Activated naive CD8-positive, alpha-beta T cell treated with anti-CD3 and anti-CD28 coated beads, Interleukin-2, amount 50 U/mL, for 24 hours (primary cell): ENCODE measurements at regions not wholly inside any gene's neighbourhood (a gene's known extent, or its start where the extent isn't known, plus 50 kb on each side); places are given as distances from the start of the nearest gene placed in this dataset.

Experiments used
- ATAC-seq: fragments of 150-1000 bp; cut with Tn5 transposase; one replicate; pipeline ENCODE4 v1.10.0; 2021
- DNase-seq: peaks from one replicate; pipeline ENCODE4 v3.0.0; 2021
- H3K27ac Mint-ChIP-seq: one replicate; pipeline ENCODE4 v1.8.0; 2021; ENCODE audit warnings: mild to moderate bottlenecking, mixed read lengths
- H3K27me3 Mint-ChIP-seq: one replicate; pipeline ENCODE4 v1.8.0; 2021; ENCODE audit warnings: mixed read lengths
- H3K36me3 Mint-ChIP-seq: one replicate; pipeline ENCODE4 v1.8.0; 2021; ENCODE audit warnings: low read depth, mixed read lengths
- H3K4me1 Mint-ChIP-seq: one replicate; pipeline ENCODE4 v1.8.0; 2021; ENCODE audit warnings: mixed read lengths
- H3K4me3 Mint-ChIP-seq: one replicate; pipeline ENCODE4 v1.8.0; 2021; ENCODE audit warnings: mild to moderate bottlenecking, moderate library complexity, mixed read lengths
- H3K9me3 Mint-ChIP-seq: one replicate; pipeline ENCODE4 v1.8.0; 2021; ENCODE audit warnings: mixed read lengths

GRCh38 chr6:100283285-100283684, 181.4 kb downstream of the SIM1 start:
- H3K36me3 Mint-ChIP-seq, result no peaks in the 10 kb centered on the region
- ATAC-seq, result no peak
- H3K27ac Mint-ChIP-seq, result no peak overlapping the region
- H3K4me1 Mint-ChIP-seq, result no peaks in the 10 kb centered on the region
- no peaks in the 10 kb centered on the region for H3K9me3 Mint-ChIP-seq
- no peak for DNase-seq
- H3K4me3 Mint-ChIP-seq, result no peak overlapping the region
- H3K27me3 Mint-ChIP-seq, result peaks cover 1% of the 10 kb centered on the region

- Mint-ChIP-seq H3K9me3 (no peaks in the 10 kb centered on the region), H3K4me1 (no peaks in the 10 kb centered on the region), H3K4me3 (no peak overlapping the region), H3K27me3 (no peaks in the 10 kb centered on the region), H3K27ac (no peak overlapping the region), H3K36me3 (no peaks in the 10 kb centered on the region)
- ATAC-seq (no peak), DNase-seq (no peak)
Measured at GRCh38 chr6:100281471-100281901, 183.2 kb downstream of the SIM1 start.

GRCh38 chr6:100276311-100277057, 188.2 kb downstream of the SIM1 start:
- Mint-ChIP-seq H3K36me3 (no peaks in the 10 kb centered on the region), H3K27ac (no peak overlapping the region), H3K4me1 (no peaks in the 10 kb centered on the region), H3K27me3 (no peaks in the 10 kb centered on the region), H3K9me3 (no peaks in the 10 kb centered on the region), H3K4me3 (no peak overlapping the region)
- ATAC-seq (no peak), DNase-seq (no peak)

GRCh38 chr6:100274147-100274546, 190.6 kb downstream of the SIM1 start:
- Mint-ChIP-seq H3K4me3 (no peak overlapping the region), H3K27ac (no peak overlapping the region), H3K36me3 (no peaks in the 10 kb centered on the region), H3K9me3 (no peaks in the 10 kb centered on the region), H3K4me1 (no peaks in the 10 kb centered on the region), H3K27me3 (no peaks in the 10 kb centered on the region)
- DNase-seq, result no peak
- no peak for ATAC-seq

GRCh38 chr6:100271625-100272024, 193.1 kb downstream of the SIM1 start:
- Mint-ChIP-seq H3K9me3 (no peaks in the 10 kb centered on the region), H3K4me3 (no peak overlapping the region), H3K27me3 (no peaks in the 10 kb centered on the region), H3K27ac (no peak overlapping the region), H3K36me3 (no peaks in the 10 kb centered on the region), H3K4me1 (no peaks in the 10 kb centered on the region)
- DNase-seq (no peak), ATAC-seq (no peak)

GRCh38 chr6:100271202-100271601, 193.5 kb downstream of the SIM1 start:
- Mint-ChIP-seq H3K4me3 (no peak overlapping the region), H3K27ac (no peak overlapping the region), H3K9me3 (no peaks in the 10 kb centered on the region), H3K4me1 (no peaks in the 10 kb centered on the region), H3K27me3 (no peaks in the 10 kb centered on the region), H3K36me3 (no peaks in the 10 kb centered on the region)
- no peak for DNase-seq
- ATAC-seq, result no peak

- ATAC-seq (no peak), DNase-seq (no peak)
- H3K4me3 Mint-ChIP-seq, result no peak overlapping the region
- no peak overlapping the region for H3K27ac Mint-ChIP-seq
- no peaks in the 10 kb centered on the region for H3K9me3 Mint-ChIP-seq
- H3K27me3 Mint-ChIP-seq, result no peaks in the 10 kb centered on the region
- no peaks in the 10 kb centered on the region for H3K36me3 Mint-ChIP-seq
- H3K4me1 Mint-ChIP-seq, result no peaks in the 10 kb centered on the region
Measured at GRCh38 chr6:100269189-100269588, 195.5 kb downstream of the SIM1 start.

- ATAC-seq (no peak), DNase-seq (no peak)
- H3K4me1 Mint-ChIP-seq, result no peaks in the 10 kb centered on the region
- no peaks in the 10 kb centered on the region for H3K9me3 Mint-ChIP-seq
- H3K4me3 Mint-ChIP-seq, result no peak overlapping the region
- H3K27me3 Mint-ChIP-seq, result no peaks in the 10 kb centered on the region
- H3K36me3 Mint-ChIP-seq, result no peaks in the 10 kb centered on the region
- H3K27ac Mint-ChIP-seq, result no peak overlapping the region
Measured at GRCh38 chr6:100268326-100268725, 196.4 kb downstream of the SIM1 start.

- Mint-ChIP-seq H3K4me3 (no peak overlapping the region), H3K9me3 (no peaks in the 10 kb centered on the region), H3K4me1 (no peaks in the 10 kb centered on the region), H3K27me3 (no peaks in the 10 kb centered on the region), H3K36me3 (no peaks in the 10 kb centered on the region), H3K27ac (no peak overlapping the region)
- ATAC-seq, result no peak
- no peak for DNase-seq
Measured at GRCh38 chr6:100267721-100268123, 197.0 kb downstream of the SIM1 start.

GRCh38 chr6:100266494-100267401, 198.0 kb downstream of the SIM1 start:
- Mint-ChIP-seq H3K27ac (no peak overlapping the region), H3K27me3 (no peaks in the 10 kb centered on the region), H3K4me1 (no peaks in the 10 kb centered on the region), H3K36me3 (no peaks in the 10 kb centered on the region), H3K9me3 (no peaks in the 10 kb centered on the region), H3K4me3 (no peak overlapping the region)
- no peak for DNase-seq
- no peak for ATAC-seq

- Mint-ChIP-seq H3K4me3 (no peak overlapping the region), H3K27me3 (no peaks in the 10 kb centered on the region), H3K36me3 (no peaks in the 10 kb centered on the region), H3K4me1 (peaks cover 8% of the 10 kb centered on the region), H3K9me3 (no peaks in the 10 kb centered on the region), H3K27ac (no peak overlapping the region)
- ATAC-seq (no peak), DNase-seq (no peak)
Measured at GRCh38 chr6:100262086-100262485, 202.6 kb downstream of the SIM1 start.

- no peaks in the 10 kb centered on the region for H3K36me3 Mint-ChIP-seq
- no peak overlapping the region for H3K4me3 Mint-ChIP-seq
- H3K4me1 Mint-ChIP-seq, result peaks cover 8% of the 10 kb centered on the region
- no peaks in the 10 kb centered on the region for H3K9me3 Mint-ChIP-seq
- no peak overlapping the region for H3K27ac Mint-ChIP-seq
- ATAC-seq (no peak), DNase-seq (no peak)
- H3K27me3 Mint-ChIP-seq, result no peaks in the 10 kb centered on the region
Measured at GRCh38 chr6:100261486-100261885, 203.2 kb downstream of the SIM1 start.

- Mint-ChIP-seq H3K27ac (no peak overlapping the region), H3K9me3 (no peaks in the 10 kb centered on the region), H3K4me1 (peaks cover 8% of the 10 kb centered on the region), H3K36me3 (no peaks in the 10 kb centered on the region), H3K4me3 (no peak overlapping the region), H3K27me3 (no peaks in the 10 kb centered on the region)
- DNase-seq, result no peak
- no peak for ATAC-seq
Measured at GRCh38 chr6:100260584-100260983, 204.1 kb downstream of the SIM1 start.

- H3K4me3 Mint-ChIP-seq, result no peak overlapping the region
- ATAC-seq, result no peak
Measured at GRCh38 chr6:100259865-100260264, 204.9 kb downstream of the SIM1 start.

GRCh38 chr6:100258752-100259151, 206.0 kb downstream of the SIM1 start:
- Mint-ChIP-seq H3K36me3 (no peaks in the 10 kb centered on the region), H3K4me3 (no peak overlapping the region), H3K4me1 (peaks cover 8% of the 10 kb centered on the region), H3K9me3 (no peaks in the 10 kb centered on the region), H3K27ac (no peak overlapping the region), H3K27me3 (no peaks in the 10 kb centered on the region)
- ATAC-seq, result no peak
- DNase-seq, result no peak

More at GRCh38 chr6:100259865-100260264, 204.9 kb downstream of the SIM1 start:
- Mint-ChIP-seq H3K27me3 (no peaks in the 10 kb centered on the region), H3K4me1 (peaks cover 8% of the 10 kb centered on the region), H3K9me3 (no peaks in the 10 kb centered on the region), H3K36me3 (no peaks in the 10 kb centered on the region), H3K27ac (no peak overlapping the region)
- no peak for DNase-seq
